ENCODE measurements at regions not wholly inside any gene's neighbourhood (a gene's known extent, or its start where the extent isn't known, plus 50 kb on each side); places are given as distances from the start of the nearest gene placed in this dataset.

- H3K27me3 ChIP-seq (ENCODE audit: control insufficient read depth in 3 of 3, insufficient read depth in 3 of 3, low read length in 2 of 3), result peaks cover 0 to 7% (median 3%) of the 10 kb centered on the region in 3 donors
- no peak for ATAC-seq (ENCODE audit: insufficient read depth, low FRiP score)
- no peak overlapping the region for H3K9ac ChIP-seq (ENCODE audit: insufficient read depth in 1 of 2, low read length in 2 of 2)
- no peak overlapping the region for H3K4me3 ChIP-seq
- no peak for DNase-seq
- no peaks in the 10 kb centered on the region for H3K36me3 ChIP-seq (ENCODE audit: control insufficient read depth in 4 of 4, insufficient read depth in 4 of 4, low read length in 4 of 4)
- TF ChIP-seq CTCF (IDR thresholded peaks at IDR 0.05; ENCODE audit: control extremely low read depth, extremely low read depth), result no peak
- WGBS, 2 donors, result 69 to 71% methylated on average over 14 of the region's 14 CpGs
- peaks cover 0 to 6% (median 0%) of the 10 kb centered on the region in 4 donors for H3K9me3 ChIP-seq (ENCODE audit: control insufficient read depth in 4 of 4, insufficient read depth in 3 of 4, low read length in 3 of 4)
- H3K27ac ChIP-seq (ENCODE audit: low read depth in 1 of 2, low read length in 1 of 2), result no peak overlapping the region
- peaks cover 0 to 4% (median 0%) of the 10 kb centered on the region in 5 donors for H3K4me1 ChIP-seq (ENCODE audit: control insufficient read depth in 5 of 5, insufficient read depth in 5 of 5, low read length in 5 of 5)
These were observed 147.6 kb downstream of the PHETA1 start for GRCh38 chr12:111221062-111222026.

- Histone ChIP-seq H3K4me3 (no peak overlapping the region), H3K9ac (ENCODE audit: insufficient read depth in 1 of 2, low read length in 2 of 2) (no peak overlapping the region), H3K27me3 (ENCODE audit: control insufficient read depth in 3 of 3, insufficient read depth in 3 of 3, low read length in 2 of 3) (peaks cover 0 to 13% (median 5%) of the 10 kb centered on the region in 3 donors), H3K9me3 (ENCODE audit: control insufficient read depth in 4 of 4, insufficient read depth in 3 of 4, low read length in 3 of 4) (peaks cover 0 to 6% (median 0%) of the 10 kb centered on the region in 4 donors), H3K36me3 (ENCODE audit: control insufficient read depth in 4 of 4, insufficient read depth in 4 of 4, low read length in 4 of 4) (no peaks in the 10 kb centered on the region), H3K27ac (ENCODE audit: low read depth in 1 of 2, low read length in 1 of 2) (no peak overlapping the region), H3K4me1 (ENCODE audit: control insufficient read depth in 5 of 5, insufficient read depth in 5 of 5, low read length in 5 of 5) (peaks cover 0 to 4% (median 0%) of the 10 kb centered on the region in 5 donors)
- no peak for ATAC-seq (ENCODE audit: insufficient read depth, low FRiP score)
- DNase-seq, result no peak
- TF ChIP-seq CTCF (IDR thresholded peaks at IDR 0.05; ENCODE audit: control extremely low read depth, extremely low read depth), result no peak
- WGBS, 2 donors, result 88 to 92% methylated on average over 1 of the region's 1 CpG
These were observed 148.5 kb downstream of the PHETA1 start for GRCh38 chr12:111220363-111220762.

- no peak overlapping the region for H3K9ac ChIP-seq (ENCODE audit: insufficient read depth in 1 of 2, low read length in 2 of 2)
- TF ChIP-seq CTCF (IDR thresholded peaks at IDR 0.05; ENCODE audit: control extremely low read depth, extremely low read depth), result no peak
- WGBS, 2 donors, result 96 to 97% methylated on average over 2 of the region's 2 CpGs
- H3K27me3 ChIP-seq (ENCODE audit: control insufficient read depth in 3 of 3, insufficient read depth in 3 of 3, low read length in 2 of 3), result peaks cover 0 to 22% (median 11%) of the 10 kb centered on the region in 3 donors
- H3K36me3 ChIP-seq (ENCODE audit: control insufficient read depth in 4 of 4, insufficient read depth in 4 of 4, low read length in 4 of 4), result no peaks in the 10 kb centered on the region
- no peak overlapping the region for H3K27ac ChIP-seq (ENCODE audit: low read depth in 1 of 2, low read length in 1 of 2)
- ATAC-seq (ENCODE audit: insufficient read depth, low FRiP score), result no peak
- H3K4me1 ChIP-seq (ENCODE audit: control insufficient read depth in 5 of 5, insufficient read depth in 5 of 5, low read length in 5 of 5), result peaks cover 0 to 5% (median under 1%) of the 10 kb centered on the region in 5 donors
- no peak overlapping the region for H3K4me3 ChIP-seq
- peaks cover 0 to 3% (median 0%) of the 10 kb centered on the region in 4 donors for H3K9me3 ChIP-seq (ENCODE audit: control insufficient read depth in 4 of 4, insufficient read depth in 3 of 4, low read length in 3 of 4)
- no peak for DNase-seq
These were observed 149.5 kb downstream of the PHETA1 start for GRCh38 chr12:111219440-111219839.

Data from lung (tissue), 11 donors.